ENCODE measurements at regions not wholly inside any gene's neighbourhood (a gene's known extent, or its start where the extent isn't known, plus 50 kb on each side); places are given as distances from the start of the nearest gene placed in this dataset.

- Histone ChIP-seq H3K9me3 (ENCODE audit: low read length) (no peaks in the 10 kb centered on the region), H3K4me2 (ENCODE audit: low read depth, low read length) (no peak overlapping the region), H3K4me3 (replicated peaks in 1 of 3; ENCODE audit: insufficient read depth in 1 of 3, low read depth in 2 of 3, low read length in 3 of 3) (no peak overlapping the region), H3K27ac (ENCODE audit: extremely low read length, insufficient read depth, low read length) (no peak overlapping the region), H2AFZ (ENCODE audit: low read length) (no peak overlapping the region), H3K27me3 (ENCODE audit: control insufficient read depth in 1 of 2, insufficient read depth in 2 of 2, low read length in 2 of 2) (no peaks in the 10 kb centered on the region; a peak in 1 of 5 replicates), H4K20me1 (ENCODE audit: insufficient read depth, low read length) (no peaks in the 10 kb centered on the region), H3K36me3 (replicated peaks in 1 of 2; ENCODE audit: control insufficient read depth in 1 of 2, insufficient read depth in 2 of 2, low read length in 2 of 2) (no peaks in the 10 kb centered on the region), H3K9ac (ENCODE audit: insufficient read depth, low read depth, low read length) (no peak overlapping the region), H3K79me2 (ENCODE audit: insufficient read depth, low read length) (no peaks in the 10 kb centered on the region), H3K4me1 (ENCODE audit: insufficient read depth, low read length) (no peaks in the 10 kb centered on the region)
- in situ Hi-C loops (cut with HindIII; ENCODE audit: extremely low pct_ligation_motif_present, low pct_unique_long_range_greater_than_20kb) (no loop called here), intact Hi-C loops (cut with micrococcal nuclease; ENCODE audit: unreplicated experiment) (no loop called here)
- CTCF ChIA-PET (ENCODE audit: low intra/inter-chr PET ratio, low total read pairs): no interaction called here
- ATAC-seq (no peak), FAIRE-seq (no peak), DNase-seq (ENCODE audit: low spot score) (no peak)
- BruUV-seq (replicated peaks): no TSS peak
- POLR2A ChIA-PET: no interaction called here
- no peak for TF ChIP-seq NONO (IDR thresholded peaks at IDR 0.05)
- TF ChIP-seq NONO (CRISPR knock-in tag; conservative IDR thresholded peaks at IDR 0.05): no peak
- TF ChIP-seq KAT2B (IDR thresholded peaks at IDR 0.05; ENCODE audit: borderline replicate concordance, low read depth, low read length): no peak
- no peak for TF ChIP-seq MAFK (conservative IDR thresholded peaks at IDR 0.05 in 1 of 2, IDR thresholded peaks at IDR 0.05 in 1 of 2; ENCODE audit: low read length in 2 of 2)
- no peak for TF ChIP-seq ZNF776 (CRISPR knock-in tag; IDR thresholded peaks at IDR 0.05)
- no peak for TF ChIP-seq ETV5 (CRISPR knock-in tag; IDR thresholded peaks at IDR 0.05; ENCODE audit: borderline replicate concordance)
- no peak for TF ChIP-seq RBM39 (IDR thresholded peaks at IDR 0.05; ENCODE audit: low read depth, low read length, poor library complexity, severe bottlenecking)
- TF ChIP-seq ZMYM2 (CRISPR knock-in tag; IDR thresholded peaks at IDR 0.05): no peak
- no peak for TF ChIP-seq ZNF367 (CRISPR knock-in tag; IDR thresholded peaks at IDR 0.05; ENCODE audit: borderline replicate concordance)
- TF ChIP-seq ZNF530 (CRISPR knock-in tag; IDR thresholded peaks at IDR 0.05; ENCODE audit: low read depth): no peak
- TF ChIP-seq ZNF737 (CRISPR knock-in tag; IDR thresholded peaks at IDR 0.05; ENCODE audit: borderline replicate concordance): no peak
- TF ChIP-seq ZNF878 (CRISPR knock-in tag; IDR thresholded peaks at IDR 0.05): no peak
- no peak for TF ChIP-seq CENPX (CRISPR knock-in tag; IDR thresholded peaks at IDR 0.05)
- WGBS (ENCODE audit: low lambda C conversion rate): 23% methylated on average over 4 of the region's 4 CpGs
Observed at GRCh38 chr16:52022980-52023379, 524.0 kb downstream of the TOX3 start.
